NCI-H128 (cell line): ENCODE measurements at regions not wholly inside any gene's neighbourhood (a gene's known extent, or its start where the extent isn't known, plus 50 kb on each side); places are given as distances from the start of the nearest gene placed in this dataset.
"Not testable (repeated sequence)": the region's sequence is repeated elsewhere in the genome, so short reads cannot be mapped to it uniquely, and the experiment has no call there.

ENCODE experiments used
- DNase-seq: peaks from one replicate; lab custom pipeline; 2025; ENCODE audit not compliant: unreplicated experiment; lab: John Stamatoyannopoulos, UW

GRCh38 chr1:115536279-115536816, 105.4 kb upstream of the VANGL1 start:
- DNase-seq: no peak

GRCh38 chr1:115534106-115534505, 107.7 kb upstream of the VANGL1 start:
- no peak for DNase-seq

- no peak for DNase-seq
These were observed 110.0 kb upstream of the VANGL1 start for GRCh38 chr1:115531631-115532264.

DNA sequence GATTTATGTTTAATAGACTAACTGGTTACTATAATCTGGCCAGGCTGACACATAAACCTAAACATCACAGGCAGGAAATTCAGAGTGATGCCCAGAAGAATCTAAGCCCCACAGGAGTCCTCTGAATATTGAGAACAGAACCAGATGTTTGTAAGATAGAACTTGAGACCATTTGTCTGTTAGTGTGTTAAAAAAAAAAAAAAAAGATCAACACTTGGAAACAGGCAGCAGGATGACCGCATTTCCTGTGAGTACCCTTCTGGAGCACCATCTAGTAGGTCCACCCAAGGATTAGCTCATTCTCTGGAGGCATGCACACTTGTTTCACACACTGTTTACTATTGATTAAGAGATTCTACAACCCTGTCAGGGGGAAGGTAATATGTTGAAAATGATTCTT, 111.4 kb upstream of the VANGL1 start:
- no peak for DNase-seq

GRCh38 chr1:115529216-115529897, 112.4 kb upstream of the VANGL1 start:
- DNase-seq: no peak

- not testable (repeated sequence) for DNase-seq
These were observed 113.4 kb upstream of the VANGL1 start for GRCh38 chr1:115528336-115528735.

- DNase-seq: no peak
These were observed 114.0 kb upstream of the VANGL1 start for GRCh38 chr1:115527746-115528145.

GRCh38 chr1:115526900-115527299, 114.9 kb upstream of the VANGL1 start:
- DNase-seq: no peak

DNA sequence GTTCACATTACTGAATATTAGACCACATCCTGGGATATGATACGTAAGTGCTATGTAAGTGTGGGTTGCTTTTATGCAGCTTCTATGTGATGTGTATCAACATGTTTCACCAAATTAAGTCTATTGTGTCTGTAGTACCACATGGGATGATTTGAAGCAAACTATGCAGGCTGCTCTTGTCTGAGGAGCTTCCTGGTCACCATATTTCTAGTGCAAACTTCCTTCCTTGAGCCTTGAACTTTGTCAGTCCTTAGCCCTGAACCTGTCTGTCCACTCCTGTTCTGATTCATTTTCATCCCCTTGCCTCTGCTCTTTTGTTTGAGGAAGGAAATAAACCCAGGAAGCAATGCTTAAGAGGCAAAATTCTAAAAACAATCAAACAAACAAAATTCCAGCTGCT, 117.5 kb upstream of the VANGL1 start:
- no peak for DNase-seq

DNA sequence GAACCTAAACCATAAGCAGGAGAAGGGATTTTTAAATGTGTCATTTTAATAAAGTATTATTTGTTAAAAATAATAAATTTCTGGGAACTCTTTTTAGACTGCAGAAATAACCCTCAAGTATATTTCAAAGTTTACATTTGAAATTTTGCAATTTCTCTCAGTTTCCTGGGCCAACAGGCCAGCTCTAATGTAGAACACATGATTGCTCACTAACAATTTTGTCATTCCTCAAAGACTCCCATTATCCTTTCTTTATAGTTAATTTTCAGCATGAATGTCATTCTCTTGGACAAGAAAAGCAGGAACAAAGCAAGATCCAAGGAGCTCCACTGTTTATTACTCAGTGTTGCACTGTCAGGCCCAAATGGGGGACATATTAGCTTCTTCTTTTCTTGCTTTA, 119.4 kb upstream of the VANGL1 start:
- no peak for DNase-seq

DNA sequence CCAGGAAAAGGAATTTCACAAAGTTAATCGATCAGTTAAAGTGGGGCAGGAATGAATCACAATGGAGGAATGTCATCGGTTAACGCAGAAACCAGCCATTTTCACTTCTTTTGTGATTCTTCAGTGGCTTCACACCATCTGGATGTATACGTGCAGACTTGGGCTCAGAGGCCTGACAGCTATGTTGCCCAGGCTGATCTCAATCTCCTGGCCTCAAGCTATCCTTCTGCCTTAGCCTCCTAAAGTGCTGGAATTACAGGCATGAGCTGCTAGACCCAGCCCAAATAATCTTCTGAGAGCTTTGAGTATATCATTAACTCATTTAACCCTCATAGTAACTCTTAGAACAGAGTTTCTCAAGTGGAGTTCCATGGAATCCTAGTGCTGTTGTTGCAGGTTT, 126.5 kb upstream of the VANGL1 start:
- DNase-seq: no peak

DNA sequence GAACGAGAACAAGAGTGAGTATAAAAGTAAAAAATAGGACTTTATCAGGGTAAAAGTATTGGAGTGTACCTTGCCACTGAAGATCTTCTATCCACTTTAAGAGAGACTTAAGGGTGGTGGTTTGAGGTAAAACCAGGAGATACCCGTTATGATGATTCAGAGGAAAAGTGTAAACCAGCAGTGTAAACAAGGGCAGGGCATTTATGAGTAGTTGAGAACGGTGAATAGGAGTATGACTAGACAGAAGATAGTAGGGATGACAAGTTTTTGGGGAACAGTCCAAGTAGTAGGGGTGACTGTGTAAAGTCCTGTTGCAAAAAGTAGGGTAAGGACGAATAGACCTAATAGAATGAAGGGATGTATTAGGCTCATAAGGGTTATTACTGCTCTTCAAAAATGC, 131.5 kb upstream of the VANGL1 start:
- DNase-seq: not testable (repeated sequence)

GRCh38 chr1:115507901-115508300, 133.9 kb upstream of the VANGL1 start:
- DNase-seq: no peak

GRCh38 chr1:115506924-115507589, 134.7 kb upstream of the VANGL1 start:
- DNase-seq: peak; percentile 8

DNA sequence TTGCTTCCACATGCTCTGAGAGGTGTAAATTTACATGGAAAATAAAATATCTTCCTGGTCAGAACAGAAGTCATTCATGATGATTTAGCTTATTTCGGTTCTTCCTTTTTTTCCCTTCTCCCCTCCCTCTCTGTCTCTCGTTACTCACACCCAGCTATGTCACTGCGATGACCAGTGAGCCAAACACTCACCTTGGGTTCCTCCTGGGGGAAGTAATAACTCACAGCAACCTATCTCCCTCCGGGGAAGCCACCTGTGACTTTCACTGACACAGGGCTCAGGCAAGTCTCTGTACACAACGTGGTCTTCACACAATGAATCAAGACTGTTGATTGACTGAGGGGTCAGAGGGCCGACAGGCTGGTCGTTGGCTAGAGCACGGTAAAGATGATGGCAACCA, 135.3 kb upstream of the VANGL1 start:
- no peak for DNase-seq

DNA sequence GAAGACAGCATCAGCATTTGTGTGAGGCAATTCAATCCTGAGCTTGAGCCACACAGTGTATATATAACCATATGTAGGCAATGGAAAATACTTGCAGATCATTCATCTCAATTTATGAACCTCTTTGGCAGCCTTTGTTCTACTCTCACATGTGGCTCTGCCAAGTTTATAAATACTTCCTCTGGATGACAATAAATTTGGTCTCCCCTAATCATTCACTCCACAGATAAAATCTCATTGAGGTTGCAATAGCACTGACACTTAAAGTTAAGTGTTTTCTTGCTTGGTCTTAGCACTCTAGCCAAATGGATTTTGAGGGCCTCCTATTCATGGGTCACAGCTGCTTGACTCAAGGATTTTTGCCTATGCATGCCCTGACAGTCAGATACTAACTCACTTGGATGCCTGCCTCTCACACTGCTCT, 136.6 kb upstream of the VANGL1 start:
- DNase-seq: peak; percentile 14

GRCh38 chr1:115502183-115502582, 139.6 kb upstream of the VANGL1 start:
- DNase-seq: not testable (repeated sequence)

- no peak for DNase-seq
These were observed 140.3 kb upstream of the VANGL1 start for GRCh38 chr1:115501476-115501875.

DNA sequence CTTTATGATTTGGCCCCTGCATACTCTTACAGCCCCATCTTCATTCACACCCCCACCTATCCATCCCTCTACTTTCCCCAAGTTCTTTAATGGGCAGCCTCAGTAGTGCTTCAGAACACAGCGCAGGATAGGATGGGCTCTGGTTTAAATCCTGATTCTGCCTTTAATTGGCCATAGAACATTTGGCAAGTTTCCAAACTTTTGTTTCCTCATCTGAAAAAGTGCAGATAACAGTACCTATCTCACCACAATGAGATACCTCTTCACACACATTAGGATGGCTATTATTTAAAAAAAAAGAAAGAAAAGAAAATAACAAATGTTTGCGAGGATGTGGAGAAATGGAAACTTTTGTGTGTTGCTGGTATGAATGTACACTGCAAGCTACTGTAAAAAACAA, 142.5 kb upstream of the VANGL1 start:
- no peak for DNase-seq

DNA sequence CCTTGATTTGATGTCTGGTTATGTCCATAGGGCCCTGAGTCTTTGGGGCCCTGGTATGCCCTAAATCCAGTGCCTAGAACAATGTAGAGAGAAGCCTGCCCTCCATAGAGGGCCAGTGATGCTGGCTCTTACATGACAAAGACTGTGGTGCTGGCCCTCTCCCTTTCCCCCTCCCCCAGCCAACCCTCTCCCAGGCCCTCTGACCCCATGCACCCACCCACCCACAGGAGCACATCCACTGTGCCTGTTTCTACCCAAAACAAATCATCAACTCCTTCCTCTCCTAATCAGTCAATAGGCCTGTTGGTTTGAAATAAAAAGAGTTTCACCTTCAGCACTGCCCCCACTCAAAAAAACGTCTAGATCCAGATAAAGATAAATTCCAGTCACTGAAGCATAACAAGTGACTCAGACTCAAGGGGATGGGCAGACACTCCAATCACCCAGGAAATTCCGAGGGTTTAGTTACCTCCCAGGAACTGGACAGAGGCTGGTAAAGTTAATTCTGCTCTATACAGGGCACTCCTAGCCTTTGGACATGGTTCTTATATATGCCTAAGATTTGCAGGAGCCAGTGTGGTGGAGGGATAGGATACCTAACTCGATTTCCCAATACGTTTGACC, 144.8 kb upstream of the VANGL1 start:
- DNase-seq: no peak

- no peak for DNase-seq
These were observed 146.1 kb upstream of the VANGL1 start for GRCh38 chr1:115495625-115496024.

DNA sequence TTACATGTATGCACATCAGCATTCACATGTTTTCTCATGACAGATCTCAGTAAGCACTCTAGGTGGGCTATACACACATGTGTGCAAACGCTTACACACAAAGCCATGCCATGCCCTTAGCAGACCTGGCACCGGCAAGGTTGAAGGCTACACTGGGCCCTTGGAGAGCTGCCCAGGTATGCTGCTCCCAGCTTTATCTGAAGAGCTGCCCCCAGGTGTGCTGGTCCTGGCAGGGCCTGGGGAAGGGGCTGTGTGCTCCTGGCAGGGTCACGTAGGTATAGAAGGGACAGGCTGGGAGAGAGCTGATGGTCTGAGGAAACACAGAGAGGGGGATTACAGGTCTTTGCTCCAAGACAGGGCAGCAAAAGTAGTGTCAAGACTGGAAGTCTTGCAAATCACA, 146.7 kb upstream of the VANGL1 start:
- no peak for DNase-seq
